ENCODE measurements at regions not wholly inside any gene's neighbourhood (a gene's known extent, or its start where the extent isn't known, plus 50 kb on each side); places are given as distances from the start of the nearest gene placed in this dataset.

DNA sequence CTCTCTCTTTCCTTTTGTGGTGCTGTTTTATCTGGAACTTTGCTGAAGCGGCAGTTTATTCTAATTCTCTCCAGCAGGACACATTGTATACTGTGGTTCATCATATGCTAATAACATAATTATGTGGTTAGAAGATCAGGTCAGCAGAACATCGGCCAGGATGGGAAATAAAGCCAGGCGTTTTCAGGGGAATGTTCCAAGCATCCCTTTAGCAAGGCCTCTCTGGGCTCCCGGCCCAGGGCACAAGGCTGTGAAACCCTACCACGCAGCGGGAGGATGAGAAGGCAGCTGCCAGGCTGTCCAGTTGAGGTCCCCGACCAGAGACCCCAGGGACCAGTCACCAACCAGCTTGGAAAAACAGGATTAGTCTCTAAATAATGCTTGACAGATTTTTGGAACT, 112.2 kb upstream of the GALNT17 start:
- H3F3A ChIP-seq (ENCODE audit: control insufficient read depth, insufficient read depth): no peaks in the 10 kb centered on the region
- H3K36me3 ChIP-seq (ENCODE audit: control insufficient read depth, low read length): no peaks in the 10 kb centered on the region
- H3K4me1 ChIP-seq (ENCODE audit: control insufficient read depth, low read length): no peaks in the 10 kb centered on the region
- no peak overlapping the region for H3K27ac ChIP-seq (ENCODE audit: low read depth, low read length)
- no peaks in the 10 kb centered on the region for H3K79me2 ChIP-seq (ENCODE audit: control insufficient read depth, low read length)
- H4K20me1 ChIP-seq (ENCODE audit: control insufficient read depth, insufficient read depth, low read depth, low read length): no peaks in the 10 kb centered on the region
- TF ChIP-seq, protein P1, sequence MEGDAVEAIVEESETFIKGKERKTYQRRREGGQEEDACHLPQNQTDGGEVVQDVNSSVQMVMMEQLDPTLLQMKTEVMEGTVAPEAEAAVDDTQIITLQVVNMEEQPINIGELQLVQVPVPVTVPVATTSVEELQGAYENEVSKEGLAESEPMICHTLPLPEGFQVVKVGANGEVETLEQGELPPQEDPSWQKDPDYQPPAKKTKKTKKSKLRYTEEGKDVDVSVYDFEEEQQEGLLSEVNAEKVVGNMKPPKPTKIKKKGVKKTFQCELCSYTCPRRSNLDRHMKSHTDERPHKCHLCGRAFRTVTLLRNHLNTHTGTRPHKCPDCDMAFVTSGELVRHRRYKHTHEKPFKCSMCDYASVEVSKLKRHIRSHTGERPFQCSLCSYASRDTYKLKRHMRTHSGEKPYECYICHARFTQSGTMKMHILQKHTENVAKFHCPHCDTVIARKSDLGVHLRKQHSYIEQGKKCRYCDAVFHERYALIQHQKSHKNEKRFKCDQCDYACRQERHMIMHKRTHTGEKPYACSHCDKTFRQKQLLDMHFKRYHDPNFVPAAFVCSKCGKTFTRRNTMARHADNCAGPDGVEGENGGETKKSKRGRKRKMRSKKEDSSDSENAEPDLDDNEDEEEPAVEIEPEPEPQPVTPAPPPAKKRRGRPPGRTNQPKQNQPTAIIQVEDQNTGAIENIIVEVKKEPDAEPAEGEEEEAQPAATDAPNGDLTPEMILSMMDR (IDR thresholded peaks at IDR 0.05; ENCODE audit: low read depth, low read length, poor library complexity, severe bottlenecking): no peak
- no peak for TF ChIP-seq EZH2phosphoT487 (IDR thresholded peaks at IDR 0.05; ENCODE audit: borderline replicate concordance, low read length)
- H3K4me3 ChIP-seq (ENCODE audit: low read length): no peak overlapping the region
- no peaks in the 10 kb centered on the region for H3K9me2 ChIP-seq (replicated peaks; ENCODE audit: control insufficient read depth, low read length)
- H3K4me2 ChIP-seq (ENCODE audit: low read length): no peak overlapping the region
- H3K9me3 ChIP-seq (ENCODE audit: control insufficient read depth, insufficient read depth, low read length): no peaks in the 10 kb centered on the region
- H3K27me3 ChIP-seq (ENCODE audit: control insufficient read depth, low read length): no peaks in the 10 kb centered on the region

DNA sequence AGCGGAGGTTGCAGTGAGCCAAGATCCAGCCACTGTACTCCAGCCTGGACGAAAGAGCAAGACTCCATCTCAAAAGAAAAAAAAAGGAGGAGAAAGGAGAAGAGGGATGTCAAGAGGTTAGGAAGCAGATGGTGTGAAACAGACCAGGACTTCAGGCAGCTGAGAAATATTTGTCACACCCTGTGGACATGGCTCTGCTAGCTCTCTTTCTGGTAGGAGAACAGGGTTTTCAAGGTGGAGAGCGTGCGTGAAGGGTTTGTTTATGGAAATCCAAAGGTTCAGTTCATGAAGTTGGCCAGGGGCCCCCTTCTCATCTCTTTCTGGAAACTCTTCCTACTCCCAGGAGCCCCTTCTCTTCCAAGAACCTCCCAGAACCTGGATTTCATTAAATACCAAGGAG, 110.8 kb upstream of the GALNT17 start:
- Histone ChIP-seq H3K4me2 (ENCODE audit: low read length) (no peak overlapping the region), H3K79me2 (ENCODE audit: control insufficient read depth, low read length) (no peaks in the 10 kb centered on the region), H4K20me1 (ENCODE audit: control insufficient read depth, insufficient read depth, low read depth, low read length) (no peaks in the 10 kb centered on the region), H3F3A (ENCODE audit: control insufficient read depth, insufficient read depth) (no peaks in the 10 kb centered on the region), H3K27ac (ENCODE audit: low read depth, low read length) (no peak overlapping the region), H3K27me3 (ENCODE audit: control insufficient read depth, low read length) (no peaks in the 10 kb centered on the region), H3K4me1 (ENCODE audit: control insufficient read depth, low read length) (no peaks in the 10 kb centered on the region), H3K36me3 (ENCODE audit: control insufficient read depth, low read length) (no peaks in the 10 kb centered on the region), H3K9me2 (replicated peaks; ENCODE audit: control insufficient read depth, low read length) (no peaks in the 10 kb centered on the region), H3K9me3 (ENCODE audit: control insufficient read depth, insufficient read depth, low read length) (no peaks in the 10 kb centered on the region), H3K4me3 (ENCODE audit: low read length) (no peak overlapping the region)
- TF ChIP-seq, protein P1 (IDR thresholded peaks at IDR 0.05; ENCODE audit: low read depth, low read length, poor library complexity, severe bottlenecking): no peak
- TF ChIP-seq EZH2phosphoT487 (IDR thresholded peaks at IDR 0.05; ENCODE audit: borderline replicate concordance, low read length): no peak

DNA sequence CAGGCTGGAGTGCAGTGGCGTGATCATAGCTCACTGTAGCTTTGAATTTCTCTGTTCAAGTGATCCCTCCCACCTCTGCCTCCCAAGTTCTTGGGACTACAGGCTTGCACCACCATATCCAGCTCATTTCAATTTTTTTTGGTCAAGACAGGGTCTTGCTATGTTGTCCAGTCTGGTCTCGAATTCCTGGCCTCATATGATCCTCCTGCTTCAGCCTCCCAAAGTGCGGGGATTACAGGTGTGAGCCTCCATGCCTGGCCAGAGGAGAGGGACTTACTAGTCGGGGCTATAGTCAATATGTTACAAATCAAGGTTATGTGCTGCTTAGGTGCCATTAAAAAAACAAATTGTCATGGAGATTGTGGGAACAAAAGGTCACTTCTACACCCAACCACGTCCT, 105.3 kb upstream of the GALNT17 start:
- no peaks in the 10 kb centered on the region for H3K9me2 ChIP-seq (replicated peaks; ENCODE audit: control insufficient read depth, low read length)
- no peaks in the 10 kb centered on the region for H3K36me3 ChIP-seq (ENCODE audit: control insufficient read depth, low read length)
- TF ChIP-seq, protein P1 (IDR thresholded peaks at IDR 0.05; ENCODE audit: low read depth, low read length, poor library complexity, severe bottlenecking): no peak
- no peak for TF ChIP-seq EZH2phosphoT487 (IDR thresholded peaks at IDR 0.05; ENCODE audit: borderline replicate concordance, low read length)
- no peaks in the 10 kb centered on the region for H3K4me1 ChIP-seq (ENCODE audit: control insufficient read depth, low read length)
- H3K4me2 ChIP-seq (ENCODE audit: low read length): no peak overlapping the region
- H3K9me3 ChIP-seq (ENCODE audit: control insufficient read depth, insufficient read depth, low read length): no peaks in the 10 kb centered on the region
- no peaks in the 10 kb centered on the region for H3F3A ChIP-seq (ENCODE audit: control insufficient read depth, insufficient read depth)
- no peaks in the 10 kb centered on the region for H3K79me2 ChIP-seq (ENCODE audit: control insufficient read depth, low read length)
- H4K20me1 ChIP-seq (ENCODE audit: control insufficient read depth, insufficient read depth, low read depth, low read length): no peaks in the 10 kb centered on the region
- no peak overlapping the region for H3K4me3 ChIP-seq (ENCODE audit: low read length)
- no peaks in the 10 kb centered on the region for H3K27me3 ChIP-seq (ENCODE audit: control insufficient read depth, low read length)
- no peak overlapping the region for H3K27ac ChIP-seq (ENCODE audit: low read depth, low read length)

DNA sequence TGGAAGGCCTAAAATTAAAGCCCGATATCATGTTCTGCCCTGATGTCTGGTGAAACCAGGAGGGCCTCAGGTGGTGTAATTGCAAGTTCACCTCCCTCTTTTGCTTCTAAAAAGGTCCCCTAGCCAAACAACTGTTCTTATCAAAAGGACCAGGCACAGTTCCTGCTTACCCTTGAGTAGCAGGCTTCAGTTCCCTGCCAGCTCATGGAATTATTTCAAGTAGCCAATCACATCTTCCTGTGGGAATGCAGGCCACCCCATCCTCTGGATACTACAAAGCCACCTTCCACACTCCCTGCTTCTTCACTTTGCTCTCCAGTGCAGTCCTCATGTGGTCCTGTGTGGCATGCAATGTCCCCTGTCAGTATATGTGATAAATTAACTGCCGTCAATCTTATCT, 97.7 kb upstream of the GALNT17 start:
- H3F3A ChIP-seq (ENCODE audit: control insufficient read depth, insufficient read depth): no peaks in the 10 kb centered on the region
- H3K27ac ChIP-seq (ENCODE audit: low read depth, low read length): no peak overlapping the region
- no peaks in the 10 kb centered on the region for H3K4me1 ChIP-seq (ENCODE audit: control insufficient read depth, low read length)
- H3K27me3 ChIP-seq (ENCODE audit: control insufficient read depth, low read length): no peaks in the 10 kb centered on the region
- H3K4me2 ChIP-seq (ENCODE audit: low read length): no peak overlapping the region
- no peaks in the 10 kb centered on the region for H3K36me3 ChIP-seq (ENCODE audit: control insufficient read depth, low read length)
- no peak overlapping the region for H3K4me3 ChIP-seq (ENCODE audit: low read length)
- H3K9me2 ChIP-seq (replicated peaks; ENCODE audit: control insufficient read depth, low read length): no peaks in the 10 kb centered on the region
- TF ChIP-seq, protein P1 (IDR thresholded peaks at IDR 0.05; ENCODE audit: low read depth, low read length, poor library complexity, severe bottlenecking): no peak
- no peak for TF ChIP-seq EZH2phosphoT487 (IDR thresholded peaks at IDR 0.05; ENCODE audit: borderline replicate concordance, low read length)
- no peaks in the 10 kb centered on the region for H3K79me2 ChIP-seq (ENCODE audit: control insufficient read depth, low read length)
- no peaks in the 10 kb centered on the region; the same call in 1 of the 2 replicates for H3K9me3 ChIP-seq (ENCODE audit: control insufficient read depth, insufficient read depth, low read length)
- H4K20me1 ChIP-seq (ENCODE audit: control insufficient read depth, insufficient read depth, low read depth, low read length): no peaks in the 10 kb centered on the region
